ENCODE measurements at regions not wholly inside any gene's neighbourhood (a gene's known extent, or its start where the extent isn't known, plus 50 kb on each side); places are given as distances from the start of the nearest gene placed in this dataset.
"Not testable (repeated sequence)": the region's sequence is repeated elsewhere in the genome, so short reads cannot be mapped to it uniquely, and the experiment has no call there.

GRCh38 chrX:45497290-45497689 is 296.6 kb upstream of the DIPK2B start:
- DNase-seq (ENCODE audit: low read depth), result no peak

- peak; percentile 47 for DNase-seq (ENCODE audit: low read depth)
Observed at GRCh38 chrX:45485719-45486118, 285.0 kb upstream of the DIPK2B start.

GRCh38 chrX:45479835-45480422 is 279.3 kb upstream of the DIPK2B start:
- DNase-seq (ENCODE audit: low read depth), result peak; percentile 88

GRCh38 chrX:45479196-45479834 is 278.6 kb upstream of the DIPK2B start:
- DNase-seq (ENCODE audit: low read depth), result peak; percentile 92

- DNase-seq (ENCODE audit: low read depth), result peak; percentile 82
Observed at GRCh38 chrX:45472968-45473367, 272.3 kb upstream of the DIPK2B start.

GRCh38 chrX:45467537-45467936 is 266.9 kb upstream of the DIPK2B start:
- not testable (repeated sequence) for DNase-seq (ENCODE audit: low read depth)

GRCh38 chrX:45455732-45456131 is 255.1 kb upstream of the DIPK2B start:
- DNase-seq (ENCODE audit: low read depth), result not testable (repeated sequence)

- DNase-seq (ENCODE audit: low read depth), result no peak
Observed at GRCh38 chrX:45454290-45454689, 253.6 kb upstream of the DIPK2B start.

GRCh38 chrX:45449982-45450381 is 249.3 kb upstream of the DIPK2B start:
- peak; percentile 52 for DNase-seq (ENCODE audit: low read depth)

GRCh38 chrX:45447995-45448394 is 247.3 kb upstream of the DIPK2B start:
- no peak for DNase-seq (ENCODE audit: low read depth)

- no peak for DNase-seq (ENCODE audit: low read depth)
Observed at GRCh38 chrX:45447331-45447730, 246.7 kb upstream of the DIPK2B start.

- DNase-seq (ENCODE audit: low read depth), result peak; percentile 89
Observed at GRCh38 chrX:45445745-45446412, 245.2 kb upstream of the DIPK2B start.

GRCh38 chrX:45437186-45437585 is 236.5 kb upstream of the DIPK2B start:
- DNase-seq (ENCODE audit: low read depth), result no peak

- peak; percentile 35 for DNase-seq (ENCODE audit: low read depth)
Observed at GRCh38 chrX:45435481-45435880, 234.8 kb upstream of the DIPK2B start.

- DNase-seq (ENCODE audit: low read depth), result no peak
Observed at GRCh38 chrX:45434231-45434630, 233.6 kb upstream of the DIPK2B start.

- peak; percentile 77 for DNase-seq (ENCODE audit: low read depth)
Observed at GRCh38 chrX:45428831-45429230, 228.2 kb upstream of the DIPK2B start.

GRCh38 chrX:45424326-45424725 is 223.7 kb upstream of the DIPK2B start:
- peak; percentile 49 for DNase-seq (ENCODE audit: low read depth)

- DNase-seq (ENCODE audit: low read depth), result peak; percentile 87
Observed at GRCh38 chrX:45422216-45422925, 221.7 kb upstream of the DIPK2B start.

- peak; percentile 24 for DNase-seq (ENCODE audit: low read depth)
Observed at GRCh38 chrX:45421806-45422205, 221.1 kb upstream of the DIPK2B start.

- DNase-seq (ENCODE audit: low read depth), result no peak
Observed at GRCh38 chrX:45404206-45404605, 203.5 kb upstream of the DIPK2B start.

- no peak for DNase-seq (ENCODE audit: low read depth)
Observed at GRCh38 chrX:45401923-45402322, 201.2 kb upstream of the DIPK2B start.

GRCh38 chrX:45400951-45401725 is 200.5 kb upstream of the DIPK2B start:
- not testable (repeated sequence) for DNase-seq (ENCODE audit: low read depth)

Measured in EH (cell line).